GM23248 (cell line): ENCODE measurements at regions not wholly inside any gene's neighbourhood (a gene's known extent, or its start where the extent isn't known, plus 50 kb on each side); places are given as distances from the start of the nearest gene placed in this dataset.

ENCODE experiments used
- DNase-seq: peaks from one replicate; pipeline ENCODE4 v3.0.0-alpha.2; 2015
- H2AFZ ChIP-seq: fragments of 200-600 bp; sonication (generic); 2 replicates; pipeline ENCODE4 v1.6.1; 2016; ENCODE audit warnings: antibody characterized with exemption
- H3F3A ChIP-seq: fragments of 200-600 bp; sonication (generic); 2 replicates; pipeline ENCODE4 v1.6.1; 2016; ENCODE audit warnings: mild to moderate bottlenecking, antibody characterized with exemption, mixed run types; ENCODE audit not compliant: insufficient read depth
- H3K27ac ChIP-seq: fragments of 200-600 bp; sonication (generic); 2 replicates; pipeline ENCODE4 v1.5.1; 2016; ENCODE audit warnings: mild to moderate bottlenecking
- H3K27me3 ChIP-seq: fragments of 200-600 bp; sonication (generic); replicated peaks from 2 replicates; pipeline ENCODE4 v1.6.1; 2016; ENCODE audit warnings: mild to moderate bottlenecking; ENCODE audit not compliant: insufficient read depth
- H3K36me3 ChIP-seq: fragments of 200-600 bp; sonication (generic); 2 replicates; pipeline ENCODE4 v1.6.1; 2016; ENCODE audit warnings: low read depth, mild to moderate bottlenecking
- H3K4me1 ChIP-seq: fragments of 200-600 bp; sonication (generic); 2 replicates; pipeline ENCODE4 v1.6.1; 2016; ENCODE audit warnings: mild to moderate bottlenecking; ENCODE audit not compliant: insufficient read depth
- H3K4me2 ChIP-seq: fragments of 200-600 bp; sonication (generic); one replicate; pipeline ENCODE4 v1.6.1; 2016; ENCODE audit warnings: mild to moderate bottlenecking; ENCODE audit not compliant: unreplicated experiment
- H3K4me3 ChIP-seq: fragments of 200-600 bp; sonication (generic); 2 replicates; pipeline ENCODE4 v1.5.1; 2016; ENCODE audit warnings: mild to moderate bottlenecking
- H3K79me2 ChIP-seq: fragments of 200-600 bp; sonication (generic); 2 replicates; pipeline ENCODE4 v1.6.1; 2016; ENCODE audit warnings: mild to moderate bottlenecking; ENCODE audit not compliant: insufficient read depth
- H3K9ac ChIP-seq: fragments of 200-600 bp; sonication (generic); 2 replicates; pipeline ENCODE4 v1.6.1; 2016; ENCODE audit warnings: mild to moderate bottlenecking
- H3K9me2 ChIP-seq: fragments of 200-600 bp; sonication (generic); 2 replicates; pipeline ENCODE4 v1.6.1; 2016; ENCODE audit warnings: mixed run types, mild to moderate bottlenecking, moderate library complexity; ENCODE audit not compliant: insufficient read depth
- H3K9me3 ChIP-seq: fragments of 200-600 bp; sonication (generic); one replicate; pipeline ENCODE4 v1.6.1; 2017; ENCODE audit warnings: low read depth
- H4K20me1 ChIP-seq: fragments of 200-600 bp; sonication (generic); 2 replicates; pipeline ENCODE4 v1.6.0; 2016; ENCODE audit not compliant: insufficient read depth
- EZH2 ChIP-seq: fragments of 200-600 bp; sonication (generic); IDR thresholded peaks from 2 replicates; pipeline ENCODE4 v1.6.1; 2018; ENCODE audit warnings: antibody characterized with exemption, mild to moderate bottlenecking; ENCODE audit not compliant: insufficient read depth, poor library complexity, severe bottlenecking
- EZH2phosphoT487 ChIP-seq: fragments of 200-600 bp; sonication (generic); IDR thresholded peaks from 2 replicates; pipeline ENCODE4 v1.6.1; 2018; ENCODE audit warnings: antibody characterized with exemption, moderate library complexity, mild to moderate bottlenecking, low read depth; ENCODE audit not compliant: insufficient read depth
- WGBS, 2 experiments: methylation state at CpG; one replicate each; pipeline ENCODE4 v1.1.6; 2015 to 2017; ENCODE audit warnings: low lambda C conversion rate in 2 of 2, low coverage in 1 of 2; ENCODE audit errors: missing lambda C conversion rate in 2 of 2; 5-methylcytosine and 5-hydroxymethylcytosine counted together
- in situ Hi-C: fragments of 300-500 bp; cut with MboI; formaldehyde crosslinking; loops from 2 replicates; pipeline ENCODE4 v1.15.0; 2020

GRCh38 chr1:8198522-8198921, 119.4 kb upstream of the SLC45A1 start:
- DNase-seq, result no peak
- Histone ChIP-seq H3K9ac (no peak overlapping the region), H3K4me3 (no peak overlapping the region), H3K27ac (no peak overlapping the region), H4K20me1 (no peaks in the 10 kb centered on the region), H3K36me3 (no peaks in the 10 kb centered on the region), H3F3A (peaks cover 26% of the 10 kb centered on the region), H3K9me3 (no peaks in the 10 kb centered on the region), H3K4me1 (peaks cover 57% of the 10 kb centered on the region), H3K9me2 (no peaks in the 10 kb centered on the region), H3K27me3 (no peaks in the 10 kb centered on the region), H2AFZ (no peak overlapping the region), H3K4me2 (no peak overlapping the region), H3K79me2 (no peaks in the 10 kb centered on the region)
- TF ChIP-seq EZH2 (no peak), EZH2phosphoT487 (no peak)
- 94 to 95% methylated on average over 6 of the region's 6 CpGs for WGBS, 2 experiments
- in situ Hi-C loops, result no loop called here

- Histone ChIP-seq H2AFZ (no peak overlapping the region), H3K79me2 (no peaks in the 10 kb centered on the region)
- 22 to 23% methylated on average over 19 to 20 of the region's 20 CpGs for WGBS, 2 experiments
Observed at GRCh38 chr1:8197493-8198282, 120.2 kb upstream of the SLC45A1 start.

GRCh38 chr1:8194481-8195227, 123.3 kb upstream of the SLC45A1 start:
- H3K27ac ChIP-seq, result peak overlapping the region; percentile 12; the same call in 1 of the 2 replicates

More at GRCh38 chr1:8197493-8198282, 120.2 kb upstream of the SLC45A1 start:
- no peaks in the 10 kb centered on the region for H3K9me2 ChIP-seq
- H3K27ac ChIP-seq, result peak overlapping the region; percentile 53
- peak overlapping the region; percentile 39 for H3K4me2 ChIP-seq
- no peak overlapping the region for H3K4me3 ChIP-seq
- no peaks in the 10 kb centered on the region for H3K27me3 ChIP-seq
- DNase-seq, result peak; percentile 95
- TF ChIP-seq EZH2 (no peak), EZH2phosphoT487 (no peak)
- no peaks in the 10 kb centered on the region for H3K36me3 ChIP-seq
- H3F3A ChIP-seq, result peaks cover 18% of the 10 kb centered on the region
- no peaks in the 10 kb centered on the region for H4K20me1 ChIP-seq
- no peaks in the 10 kb centered on the region for H3K9me3 ChIP-seq
- H3K9ac ChIP-seq, result no peak overlapping the region
- in situ Hi-C loops, result no loop called here
- peaks cover 48% of the 10 kb centered on the region for H3K4me1 ChIP-seq

GRCh38 chr1:8193840-8194406, 124.0 kb upstream of the SLC45A1 start:
- Histone ChIP-seq H3K4me2 (peak overlapping the region; percentile 13), H4K20me1 (no peaks in the 10 kb centered on the region), H3K27ac (no peak overlapping the region), H2AFZ (no peak overlapping the region), H3K27me3 (no peaks in the 10 kb centered on the region), H3K9me3 (no peaks in the 10 kb centered on the region), H3K4me3 (no peak overlapping the region), H3K79me2 (no peaks in the 10 kb centered on the region), H3K36me3 (no peaks in the 10 kb centered on the region), H3K4me1 (peaks cover 29% of the 10 kb centered on the region), H3F3A (0 out of 2 replicates have a peak, but pooled peaks cover 5% of the 10 kb centered on the region), H3K9me2 (no peaks in the 10 kb centered on the region), H3K9ac (no peak overlapping the region)
- no peak for DNase-seq
- in situ Hi-C loops, result no loop called here
- WGBS, 2 experiments, result 89 to 90% methylated on average over 8 of the region's 8 CpGs
- TF ChIP-seq EZH2 (no peak), EZH2phosphoT487 (no peak)

More at GRCh38 chr1:8194481-8195227, 123.3 kb upstream of the SLC45A1 start:
- no peak for TF ChIP-seq EZH2
- no peak for TF ChIP-seq EZH2phosphoT487
- peaks cover 29% of the 10 kb centered on the region for H3K4me1 ChIP-seq
- WGBS, 2 experiments, result 67 to 70% methylated on average over 14 of the region's 14 CpGs
- H3K27me3 ChIP-seq, result no peaks in the 10 kb centered on the region
- H3K79me2 ChIP-seq, result no peaks in the 10 kb centered on the region
- no peaks in the 10 kb centered on the region for H3K9me2 ChIP-seq
- peak; percentile 76 for DNase-seq
- H3F3A ChIP-seq, result 0 out of 2 replicates have a peak, but pooled peaks cover 5% of the 10 kb centered on the region
- H3K4me2 ChIP-seq, result peak overlapping the region; percentile 13
- H3K9me3 ChIP-seq, result no peaks in the 10 kb centered on the region
- no peak overlapping the region for H2AFZ ChIP-seq
- no peak overlapping the region for H3K4me3 ChIP-seq
- no peak overlapping the region for H3K9ac ChIP-seq
- no peaks in the 10 kb centered on the region for H3K36me3 ChIP-seq
- in situ Hi-C loops, result no loop called here
- H4K20me1 ChIP-seq, result no peaks in the 10 kb centered on the region
